Activated CD8-positive, alpha-beta memory T cell treated with anti-CD3 and anti-CD28 coated beads, Interleukin-2, amount 10 ng/mL, durations not matched to agents 7 days and 5 days (primary cell): ENCODE measurements at regions not wholly inside any gene's neighbourhood (a gene's known extent, or its start where the extent isn't known, plus 50 kb on each side); places are given as distances from the start of the nearest gene placed in this dataset.
"Not testable (repeated sequence)": the region's sequence is repeated elsewhere in the genome, so short reads cannot be mapped to it uniquely, and the experiment has no call there.

Experiments used
- ATAC-seq: fragments of 150-1000 bp; cut with Tn5 transposase; one replicate; pipeline ENCODE4 v1.10.0; 2021; ENCODE audit warnings: moderate library complexity
- CTCF ChIA-PET: fragments of 350-600 bp; sonication (Branson Sonifier 250); formaldehyde crosslinking; loops from one replicate; lab custom pipeline; 2021; ENCODE audit warnings: antibody characterized with exemption; lab: Charles Lee
- DNase-seq: peaks from one replicate; pipeline ENCODE4 v3.0.0-alpha.2; 2020
- H3K27ac Mint-ChIP-seq: one replicate; pipeline ENCODE4 v1.8.0; 2021; ENCODE audit warnings: mild to moderate bottlenecking, mixed read lengths
- H3K27me3 Mint-ChIP-seq: one replicate; pipeline ENCODE4 v1.8.0; 2021; ENCODE audit warnings: mixed read lengths
- H3K36me3 Mint-ChIP-seq: one replicate; pipeline ENCODE4 v1.8.0; 2021; ENCODE audit warnings: mild to moderate bottlenecking, mixed read lengths
- H3K4me1 Mint-ChIP-seq: one replicate; pipeline ENCODE4 v1.8.0; 2021; ENCODE audit warnings: mixed read lengths
- H3K4me3 Mint-ChIP-seq: one replicate; pipeline ENCODE4 v1.8.0; 2021; ENCODE audit warnings: mild to moderate bottlenecking, moderate library complexity, mixed read lengths
- H3K9me3 Mint-ChIP-seq: one replicate; pipeline ENCODE4 v1.8.0; 2022; ENCODE audit warnings: low read depth, mixed read lengths

DNA sequence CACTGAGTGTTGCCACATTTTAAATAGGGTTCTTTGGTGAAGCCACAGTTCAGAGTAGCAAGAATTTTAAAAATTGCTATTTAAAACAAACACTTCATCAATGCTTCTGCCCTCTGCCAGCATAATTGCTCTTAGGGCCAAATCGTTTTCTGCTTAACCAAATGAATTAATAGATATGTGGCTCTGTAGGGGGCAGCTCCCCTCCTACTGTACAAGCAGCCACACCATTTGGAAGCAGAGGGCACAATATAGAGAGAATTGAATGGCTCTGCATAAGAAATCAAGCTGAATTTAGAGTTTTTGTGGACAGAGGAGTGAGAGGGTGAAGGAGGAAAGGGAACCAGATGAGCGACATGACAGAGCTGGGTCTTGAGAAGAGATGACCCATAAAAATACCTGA, 103.8 kb upstream of the ELMO1 start:
- H3K27ac Mint-ChIP-seq, CTCF ChIA-PET, H3K4me1 Mint-ChIP-seq, ATAC-seq, H3K4me3 Mint-ChIP-seq, DNase-seq, H3K9me3 Mint-ChIP-seq, H3K36me3 Mint-ChIP-seq: not testable (repeated sequence)
- peaks cover 17% of the 10 kb centered on the region for H3K27me3 Mint-ChIP-seq

DNA sequence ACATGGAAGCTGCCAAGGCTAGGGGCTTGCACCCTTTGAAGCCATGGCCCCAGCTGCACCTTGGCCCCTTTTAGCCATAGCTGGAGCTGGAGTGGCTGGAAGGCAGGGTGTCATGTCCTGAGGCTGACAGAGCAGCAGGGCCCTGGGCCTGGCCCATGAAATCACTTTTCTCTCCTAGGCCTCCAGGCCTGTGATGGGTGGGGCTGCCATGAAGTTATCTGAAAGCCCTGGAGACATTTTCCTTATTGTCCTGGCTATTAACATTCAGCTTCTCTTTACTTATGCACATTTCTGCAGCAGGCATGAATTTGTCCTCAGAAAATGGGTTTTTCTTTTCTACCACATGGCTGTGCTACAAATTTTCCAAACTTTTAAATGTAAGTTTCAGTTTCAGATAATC, 106.9 kb upstream of the ELMO1 start:
- ATAC-seq (no peak), DNase-seq (no peak)
- H3K9me3 Mint-ChIP-seq: no peaks in the 10 kb centered on the region
- H3K27ac Mint-ChIP-seq: no peak overlapping the region
- CTCF ChIA-PET: no interaction called here
- no peak overlapping the region for H3K4me3 Mint-ChIP-seq
- H3K27me3 Mint-ChIP-seq: peaks cover 18% of the 10 kb centered on the region
- no peaks in the 10 kb centered on the region for H3K4me1 Mint-ChIP-seq
- no peaks in the 10 kb centered on the region for H3K36me3 Mint-ChIP-seq

DNA sequence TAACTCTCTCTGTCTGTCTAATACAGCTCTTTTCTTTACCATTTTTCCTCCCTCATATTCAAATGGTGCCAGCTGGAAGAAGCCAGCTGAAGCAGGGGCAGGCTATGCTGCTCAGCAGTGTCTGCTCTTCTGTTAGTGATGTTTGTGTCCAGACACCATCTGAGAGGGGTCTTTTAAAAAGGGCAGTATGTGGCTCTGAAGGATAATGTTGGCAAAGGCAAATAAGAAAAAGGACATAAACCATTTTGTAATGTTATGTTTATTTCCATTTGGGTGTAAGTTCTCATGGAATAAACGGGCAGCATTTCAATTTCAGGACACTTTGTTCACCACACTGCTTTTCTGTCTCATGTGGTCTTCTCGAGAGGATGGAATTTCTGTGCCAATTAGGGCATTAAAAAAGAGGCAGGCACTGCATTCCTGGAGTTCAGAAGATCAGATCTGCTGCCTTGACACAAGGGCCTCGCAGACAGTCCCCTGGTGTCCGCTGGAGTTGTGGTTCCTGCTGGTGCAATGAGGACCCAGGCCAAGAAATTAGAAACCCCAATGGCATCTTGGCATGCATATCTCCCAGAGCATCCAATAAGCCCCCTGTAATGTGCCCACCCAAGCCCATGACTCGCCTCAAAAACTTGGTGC, 109.0 kb upstream of the ELMO1 start:
- H3K4me1 Mint-ChIP-seq: no peaks in the 10 kb centered on the region
- DNase-seq (no peak), ATAC-seq (no peak)
- H3K4me3 Mint-ChIP-seq: no peak overlapping the region
- no peaks in the 10 kb centered on the region for H3K36me3 Mint-ChIP-seq
- peaks cover 15% of the 10 kb centered on the region for H3K27me3 Mint-ChIP-seq
- CTCF ChIA-PET: no interaction called here
- no peak overlapping the region for H3K27ac Mint-ChIP-seq
- H3K9me3 Mint-ChIP-seq: no peaks in the 10 kb centered on the region

DNA sequence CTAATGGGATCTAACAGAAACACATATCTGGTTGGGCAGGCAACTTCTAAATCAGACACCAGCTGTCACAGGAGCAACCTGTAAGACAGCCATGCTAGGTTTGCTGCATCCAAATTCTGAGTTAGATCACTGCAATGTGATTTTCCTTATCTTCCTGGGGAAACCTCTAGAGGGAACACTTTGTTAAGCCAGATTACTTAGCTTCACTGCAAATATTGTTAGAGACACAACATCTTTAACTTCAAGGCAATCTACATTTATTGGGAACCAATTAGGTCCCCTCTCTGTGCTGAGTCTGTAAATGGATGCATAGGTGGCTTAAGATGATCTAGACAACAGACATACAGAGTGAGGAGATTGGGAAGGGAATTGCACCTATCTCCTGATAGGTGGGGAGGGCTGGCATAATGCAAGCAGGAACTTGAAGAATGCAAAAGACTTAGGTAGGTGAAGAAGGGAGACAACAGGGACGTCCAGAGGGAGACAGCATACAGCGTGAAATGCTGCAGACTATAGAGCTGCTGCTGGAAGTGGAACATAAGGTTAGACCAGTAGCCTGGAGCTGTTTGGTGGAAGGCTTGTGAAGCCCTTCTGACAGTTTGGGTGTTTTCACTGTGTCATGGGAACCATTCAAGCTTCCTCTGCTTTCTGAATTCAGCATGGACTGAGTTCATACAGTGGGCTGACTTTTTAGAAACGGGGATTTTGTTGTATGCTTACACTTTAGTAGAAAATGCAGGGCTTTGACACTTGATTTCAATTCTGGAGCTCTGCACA, 109.8 kb upstream of the ELMO1 start:
- H3K4me1 Mint-ChIP-seq: no peaks in the 10 kb centered on the region
- no peak overlapping the region for H3K27ac Mint-ChIP-seq
- no peak overlapping the region for H3K4me3 Mint-ChIP-seq
- ATAC-seq (no peak), DNase-seq (no peak)
- H3K27me3 Mint-ChIP-seq: peaks cover 12% of the 10 kb centered on the region
- no peaks in the 10 kb centered on the region for H3K9me3 Mint-ChIP-seq
- CTCF ChIA-PET: no interaction called here
- no peaks in the 10 kb centered on the region for H3K36me3 Mint-ChIP-seq

DNA sequence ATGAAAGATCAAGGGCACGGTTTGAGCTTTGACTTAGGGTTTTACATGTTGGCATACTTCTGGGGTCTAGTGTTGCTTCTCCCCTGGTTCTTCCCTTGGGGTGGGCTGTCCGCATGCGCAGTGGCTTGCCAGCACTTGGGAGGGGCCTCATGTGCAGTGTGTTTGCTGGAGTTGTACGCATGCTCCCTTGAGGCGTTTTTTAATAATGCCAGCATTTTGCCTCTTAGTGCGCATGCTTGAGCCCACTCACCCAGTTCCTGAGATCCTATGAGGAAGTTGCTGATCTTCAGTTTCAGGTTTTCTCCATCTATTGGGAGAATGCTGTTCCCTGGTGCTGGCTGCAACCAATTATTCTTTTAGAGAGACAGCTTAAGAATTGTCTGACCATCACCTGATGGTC, 113.4 kb upstream of the GPR141 start:
- Mint-ChIP-seq H3K27ac (no peak overlapping the region), H3K36me3 (no peaks in the 10 kb centered on the region), H3K9me3 (no peaks in the 10 kb centered on the region), H3K27me3 (peaks cover 28% of the 10 kb centered on the region), H3K4me1 (no peaks in the 10 kb centered on the region), H3K4me3 (no peak overlapping the region)
- ATAC-seq (no peak), DNase-seq (no peak)
- CTCF ChIA-PET: no interaction called here

- Mint-ChIP-seq H3K9me3 (no peaks in the 10 kb centered on the region), H3K27ac (no peak overlapping the region)
- no peak for DNase-seq
Measured at GRCh38 chr7:37571806-37572205, 111.8 kb upstream of the GPR141 start.

GRCh38 chr7:37577412-37577811, 106.2 kb upstream of the GPR141 start:
- no peak for ATAC-seq
- CTCF ChIA-PET: no interaction called here
- no peaks in the 10 kb centered on the region for H3K9me3 Mint-ChIP-seq
- H3K4me1 Mint-ChIP-seq: no peaks in the 10 kb centered on the region
- H3K27me3 Mint-ChIP-seq: peaks cover 9% of the 10 kb centered on the region
- no peaks in the 10 kb centered on the region for H3K36me3 Mint-ChIP-seq
- no peak overlapping the region for H3K27ac Mint-ChIP-seq
- H3K4me3 Mint-ChIP-seq: no peak overlapping the region
- no peak for DNase-seq

More at GRCh38 chr7:37571806-37572205, 111.8 kb upstream of the GPR141 start:
- no peak for ATAC-seq
- H3K27me3 Mint-ChIP-seq: peaks cover 21% of the 10 kb centered on the region
- CTCF ChIA-PET: no interaction called here
- H3K36me3 Mint-ChIP-seq: no peaks in the 10 kb centered on the region
- H3K4me1 Mint-ChIP-seq: no peaks in the 10 kb centered on the region
- H3K4me3 Mint-ChIP-seq: no peak overlapping the region

DNA sequence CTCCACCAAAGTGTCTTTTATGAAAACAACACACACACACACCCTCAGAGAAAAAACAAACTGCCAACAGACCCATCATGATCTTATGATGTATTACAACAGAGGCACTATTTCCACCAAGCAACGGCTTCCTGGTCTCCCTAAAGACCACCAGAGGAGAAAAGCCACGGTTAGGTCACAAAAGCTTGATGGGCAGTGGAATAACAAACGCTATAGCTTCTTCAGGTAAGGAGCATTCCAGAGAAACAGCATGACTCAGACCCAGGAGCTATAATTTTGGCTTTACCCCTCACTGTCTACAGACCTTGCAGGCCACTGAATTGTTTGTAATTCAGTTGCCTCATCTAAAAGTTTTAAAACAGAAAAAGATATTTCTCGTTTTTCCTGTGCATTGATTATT, 105.7 kb upstream of the GPR141 start:
- ATAC-seq (no peak), DNase-seq (no peak)
- H3K36me3 Mint-ChIP-seq: no peaks in the 10 kb centered on the region
- no peak overlapping the region for H3K4me3 Mint-ChIP-seq
- H3K9me3 Mint-ChIP-seq: no peaks in the 10 kb centered on the region
- H3K27ac Mint-ChIP-seq: no peak overlapping the region
- peaks cover 6% of the 10 kb centered on the region for H3K27me3 Mint-ChIP-seq
- CTCF ChIA-PET: no interaction called here
- no peaks in the 10 kb centered on the region for H3K4me1 Mint-ChIP-seq

DNA sequence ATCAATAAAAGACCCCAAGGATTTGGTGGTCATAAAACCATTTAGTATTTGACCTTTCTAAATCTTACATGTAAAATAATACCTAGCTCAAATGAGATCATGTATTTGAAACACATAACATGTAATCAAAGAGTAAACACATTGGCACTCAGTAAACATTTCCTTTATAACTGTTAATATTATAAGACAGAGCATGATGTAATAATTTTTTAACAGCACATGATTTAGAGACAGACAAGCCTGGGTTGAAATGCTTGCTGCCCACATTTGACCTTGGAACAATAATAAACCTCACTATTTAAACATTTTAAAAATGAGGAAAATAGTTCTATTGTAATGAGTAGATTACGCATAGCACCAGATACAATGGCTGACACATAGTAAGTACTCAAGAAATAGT, 105.2 kb upstream of the GPR141 start:
- Mint-ChIP-seq H3K27me3 (peaks cover 5% of the 10 kb centered on the region), H3K36me3 (no peaks in the 10 kb centered on the region), H3K27ac (no peak overlapping the region), H3K4me3 (no peak overlapping the region), H3K9me3 (no peaks in the 10 kb centered on the region), H3K4me1 (no peaks in the 10 kb centered on the region)
- CTCF ChIA-PET: no interaction called here
- no peak for DNase-seq
- ATAC-seq: no peak

DNA sequence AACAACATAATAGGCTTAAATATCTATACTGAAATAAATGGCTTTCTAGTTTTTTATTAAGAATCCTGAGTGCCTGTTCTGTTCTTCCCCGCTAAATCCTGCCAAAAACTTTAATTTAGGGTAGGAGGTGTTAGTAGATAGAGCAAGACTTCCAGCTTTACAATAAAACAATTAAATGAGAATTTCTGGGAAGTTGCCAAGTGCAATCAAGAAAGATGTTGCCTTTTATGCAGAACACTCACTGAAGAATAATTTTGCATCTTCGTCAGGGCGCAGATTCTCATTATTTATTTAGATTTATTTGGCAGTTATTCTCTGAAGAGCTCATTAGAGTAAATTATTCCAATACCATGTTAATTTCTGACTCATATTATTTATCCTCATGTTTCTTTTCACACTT, 103.2 kb upstream of the GPR141 start:
- H3K4me1 Mint-ChIP-seq: no peaks in the 10 kb centered on the region
- H3K27ac Mint-ChIP-seq: no peak overlapping the region
- H3K36me3 Mint-ChIP-seq: no peaks in the 10 kb centered on the region
- no peaks in the 10 kb centered on the region for H3K9me3 Mint-ChIP-seq
- H3K27me3 Mint-ChIP-seq: peaks cover 11% of the 10 kb centered on the region
- H3K4me3 Mint-ChIP-seq: no peak overlapping the region
- CTCF ChIA-PET: no interaction called here
- ATAC-seq (no peak), DNase-seq (no peak)

DNA sequence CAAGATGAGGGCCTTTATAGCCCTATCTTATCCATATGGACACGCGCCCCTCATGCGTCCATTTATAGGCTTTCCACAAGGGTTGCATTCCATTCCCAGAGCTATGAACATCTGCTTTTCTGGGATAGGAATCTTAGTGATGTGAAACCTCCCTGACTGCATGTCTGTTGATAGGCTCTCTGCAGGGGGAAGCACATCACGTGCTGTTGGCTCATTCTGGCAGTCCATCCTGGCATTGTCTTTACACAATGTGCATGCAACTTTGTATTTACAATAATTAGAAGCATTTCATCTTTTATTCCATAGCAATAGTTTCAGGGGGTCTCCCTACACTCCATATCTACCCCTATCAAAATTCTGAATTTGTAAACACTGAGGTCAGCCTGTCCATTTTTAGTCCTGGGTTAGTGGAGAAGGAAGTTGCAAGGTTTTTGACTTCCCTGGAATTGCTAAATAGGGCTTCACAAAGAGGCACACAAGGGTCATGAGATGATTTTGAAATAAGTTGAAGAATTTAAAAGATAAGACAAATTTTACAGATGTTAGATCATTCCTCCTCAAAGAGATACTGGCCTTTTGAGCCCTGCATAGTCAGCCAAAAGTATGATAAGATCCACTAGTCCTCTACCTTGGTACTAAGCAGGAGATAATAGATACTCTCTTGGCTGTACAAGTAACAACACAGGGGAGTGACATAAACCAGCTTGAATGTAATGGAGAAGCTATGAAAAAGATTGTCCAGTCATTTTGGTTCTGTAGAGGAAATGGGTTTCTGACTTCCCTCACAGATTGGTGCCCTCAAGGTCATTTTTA, 98.7 kb upstream of the GPR141 start:
- CTCF ChIA-PET, H3K4me3 Mint-ChIP-seq, ATAC-seq, H3K27ac Mint-ChIP-seq, H3K4me1 Mint-ChIP-seq, H3K9me3 Mint-ChIP-seq, DNase-seq, H3K36me3 Mint-ChIP-seq: not testable (repeated sequence)
- peaks cover 16% of the 10 kb centered on the region for H3K27me3 Mint-ChIP-seq

DNA sequence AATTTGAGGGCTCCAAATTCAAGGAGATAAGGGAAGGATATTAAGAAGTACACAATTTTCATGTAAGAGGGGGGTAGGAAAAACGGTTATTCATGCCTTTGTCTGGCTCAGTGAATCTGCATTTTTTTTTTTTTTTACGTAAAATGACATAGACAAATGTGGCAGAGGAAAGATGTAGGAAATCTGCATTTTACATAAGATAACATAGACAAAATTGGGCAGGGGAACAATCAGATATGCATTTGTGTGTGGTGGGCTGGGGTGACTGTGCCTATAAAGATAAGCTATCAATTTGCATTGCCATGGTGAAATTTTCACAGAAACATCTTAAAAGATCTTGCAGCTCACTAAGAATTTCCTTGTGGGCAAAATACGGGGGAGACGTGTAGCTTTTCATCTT, 92.7 kb upstream of the GPR141 start:
- Mint-ChIP-seq H3K4me3 (no peak overlapping the region), H3K4me1 (no peaks in the 10 kb centered on the region), H3K9me3 (no peaks in the 10 kb centered on the region), H3K36me3 (no peaks in the 10 kb centered on the region), H3K27ac (no peak overlapping the region), H3K27me3 (peaks cover 10% of the 10 kb centered on the region)
- CTCF ChIA-PET: no interaction called here
- no peak for ATAC-seq
- no peak for DNase-seq

- H3K27me3 Mint-ChIP-seq: peaks cover 9% of the 10 kb centered on the region
- H3K36me3 Mint-ChIP-seq: no peaks in the 10 kb centered on the region
- ATAC-seq: no peak
- H3K9me3 Mint-ChIP-seq: no peaks in the 10 kb centered on the region
- no peak overlapping the region for H3K4me3 Mint-ChIP-seq
- no peak for DNase-seq
- no peak overlapping the region for H3K27ac Mint-ChIP-seq
- CTCF ChIA-PET: no interaction called here
- no peaks in the 10 kb centered on the region for H3K4me1 Mint-ChIP-seq
Measured at GRCh38 chr7:37592366-37592765, 91.2 kb upstream of the GPR141 start.

DNA sequence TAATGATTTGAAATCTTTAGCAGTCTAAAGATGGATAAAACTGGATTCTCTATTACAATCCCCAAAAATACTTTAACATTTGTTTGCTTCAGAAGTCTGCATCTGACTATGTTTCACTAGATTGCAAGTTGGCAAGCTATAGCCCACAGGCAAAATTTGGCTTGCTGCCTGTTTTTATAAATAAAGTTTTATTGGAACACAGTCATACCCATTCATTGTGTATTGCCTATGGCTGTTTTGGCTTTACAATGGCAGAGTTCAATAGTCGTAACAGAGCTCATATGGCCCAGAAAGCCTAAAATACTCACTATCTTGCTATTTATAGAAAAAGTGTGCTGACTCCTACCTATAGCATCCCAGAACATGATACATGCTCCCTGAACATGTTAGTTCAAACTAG, 89.0 kb upstream of the GPR141 start:
- no peaks in the 10 kb centered on the region for H3K9me3 Mint-ChIP-seq
- no peak for DNase-seq
- no peak for ATAC-seq
- H3K27me3 Mint-ChIP-seq: peaks cover 5% of the 10 kb centered on the region
- no peaks in the 10 kb centered on the region for H3K36me3 Mint-ChIP-seq
- H3K4me3 Mint-ChIP-seq: no peak overlapping the region
- CTCF ChIA-PET: no interaction called here
- H3K27ac Mint-ChIP-seq: no peak overlapping the region
- H3K4me1 Mint-ChIP-seq: no peaks in the 10 kb centered on the region
